Lung (tissue), 12 donors: ENCODE measurements at regions not wholly inside any gene's neighbourhood (a gene's known extent, or its start where the extent isn't known, plus 50 kb on each side); places are given as distances from the start of the nearest gene placed in this dataset. TPM values are rescaled to one million over a fixed set of nuclear protein-coding genes. Genes with fewer than 3 reads are reported as not detected.

Experiments
- ATAC-seq: fragments of 200-7000 bp; cut with Tn5 transposase; one replicate; pipeline ENCODE4 v1.9.1; 2020; ENCODE audit warnings: moderate number of reproducible peaks; ENCODE audit not compliant: insufficient read depth, low FRiP score
- DNase-seq, 3 donors: peaks; one replicate each; pipeline ENCODE4 v3.0.0-alpha.2; 2013 to 2017
- H3K27ac ChIP-seq, 2 donors: one replicate each; pipeline ENCODE4 v1.5.1; 2013; ENCODE audit warnings: mild to moderate bottlenecking in 2 of 2, moderate library complexity in 2 of 2, control low read depth in 1 of 2, inconsistent platforms in 1 of 2, low read depth in 1 of 2, low read length in 1 of 2
- H3K27me3 ChIP-seq, 3 donors: one replicate each; pipeline ENCODE4 v1.5.1; 2013; ENCODE audit warnings: low read length in 2 of 3; ENCODE audit not compliant: control insufficient read depth in 3 of 3, insufficient read depth in 3 of 3
- H3K36me3 ChIP-seq, 4 donors: one replicate each; pipeline ENCODE4 v1.5.1; 2013; ENCODE audit warnings: low read length in 4 of 4, mild to moderate bottlenecking in 1 of 4, moderate library complexity in 1 of 4; ENCODE audit not compliant: control insufficient read depth in 4 of 4, insufficient read depth in 4 of 4
- H3K4me1 ChIP-seq, 5 donors: one replicate each; pipeline ENCODE4 v1.5.1; 2013; ENCODE audit warnings: low read length in 5 of 5, mild to moderate bottlenecking in 2 of 5, moderate library complexity in 1 of 5; ENCODE audit not compliant: control insufficient read depth in 5 of 5, insufficient read depth in 5 of 5
- H3K4me3 ChIP-seq: one replicate; pipeline ENCODE4 v1.5.1; 2013; ENCODE audit warnings: mild to moderate bottlenecking, control low read depth, moderate library complexity
- H3K9ac ChIP-seq, 2 donors: one replicate each; pipeline ENCODE4 v1.5.1; 2013; ENCODE audit warnings: low read length in 2 of 2, control low read depth in 1 of 2; ENCODE audit not compliant: insufficient read depth in 1 of 2
- H3K9me3 ChIP-seq, 4 donors: one replicate each; pipeline ENCODE4 v1.5.1; 2013; ENCODE audit warnings: low read length in 3 of 4, mild to moderate bottlenecking in 1 of 4, moderate library complexity in 1 of 4; ENCODE audit not compliant: control insufficient read depth in 4 of 4, insufficient read depth in 3 of 4
- CTCF ChIP-seq: IDR thresholded peaks from 2 replicates; pipeline ENCODE4 v1.5.1; 2012; ENCODE audit warnings: mild to moderate bottlenecking; ENCODE audit errors: control extremely low read depth, extremely low read depth
- WGBS, 2 donors: extraction: QIAGEN DNeasy Blood & Tissue Kit; methylation state at CpG; one replicate each; pipeline ENCODE4 v1.1.7; 2013; 5-methylcytosine and 5-hydroxymethylcytosine counted together
- small RNA-seq: library from RNA; depleted of rRNA; stranded (forward); fragments of <200 nt; gene quantifications from one replicate; pipeline ENCODE3, GENCODE V24; 2014; ENCODE audit warnings: low replicate concordance
- donor health status: control.
- donor health status: control.
- donor health status: Bipolar disorder and iron deficiency.
- donor health status: healthy.
- donor health status: DM: yes; HTN: yes; CAD: no.

- Histone ChIP-seq H3K27ac (no peak overlapping the region), H3K4me3 (no peak overlapping the region), H3K9me3 (peaks cover 0 to 2% (median 0%) of the 10 kb centered on the region in 4 donors), H3K4me1 (no peaks in the 10 kb centered on the region), H3K36me3 (no peaks in the 10 kb centered on the region), H3K27me3 (no peaks in the 10 kb centered on the region), H3K9ac (no peak overlapping the region)
- DNase-seq (no peak), ATAC-seq (no peak)
- 29 to 74% methylated on average over 1 of the region's 1 CpG for WGBS, 2 donors
- TF ChIP-seq CTCF, result no peak
Observed at GRCh38 chr13:59607172-59607571, 556.6 kb downstream of the DIAPH3 start.

- no peak overlapping the region for H3K9ac ChIP-seq
- no peaks in the 10 kb centered on the region for H3K4me1 ChIP-seq
- ATAC-seq (no peak), DNase-seq (peak in 1 of 3 donors; percentile 16)
- no peak for TF ChIP-seq CTCF
- 55 to 67% methylated on average over 2 of the region's 2 CpGs for WGBS, 2 donors
- no peak overlapping the region for H3K4me3 ChIP-seq
- H3K36me3 ChIP-seq, result no peaks in the 10 kb centered on the region
- H3K27me3 ChIP-seq, result no peaks in the 10 kb centered on the region
- no peak overlapping the region for H3K27ac ChIP-seq
- peaks cover 0 to 2% (median 0%) of the 10 kb centered on the region in 4 donors for H3K9me3 ChIP-seq
Observed at GRCh38 chr13:59607780-59608233, 555.9 kb downstream of the DIAPH3 start.

GRCh38 chr13:59609421-59609820 is 554.3 kb downstream of the DIAPH3 start:
- Histone ChIP-seq H3K9ac (no peak overlapping the region), H3K36me3 (no peaks in the 10 kb centered on the region), H3K4me3 (no peak overlapping the region), H3K4me1 (no peaks in the 10 kb centered on the region), H3K27me3 (no peaks in the 10 kb centered on the region), H3K27ac (no peak overlapping the region), H3K9me3 (no peaks in the 10 kb centered on the region)
- no peak for ATAC-seq
- no peak for DNase-seq
- no peak for TF ChIP-seq CTCF

Small RNA genes in the stretch of these regions (small RNA-seq; reads per million reads assigned to genes)
- not detected for gene AL161423.1
- gene HMGN2P39, result not detected
- gene RNA5SP30, result not detected
- not detected for gene RNU7-88P
- not detected for gene RNY4P29
